KOPT-K1 (cell line): ENCODE measurements at regions not wholly inside any gene's neighbourhood (a gene's known extent, or its start where the extent isn't known, plus 50 kb on each side); places are given as distances from the start of the nearest gene placed in this dataset.
"Not testable (repeated sequence)": the region's sequence is repeated elsewhere in the genome, so short reads cannot be mapped to it uniquely, and the experiment has no call there.

Experiments
- H3K27ac ChIP-seq: fragments of 200-600 bp; sonication (generic); 2 replicates; pipeline ENCODE4 v1.5.1; 2016; ENCODE audit warnings: antibody characterized with exemption, mild to moderate bottlenecking, low read depth, low read length; ENCODE audit not compliant: poor library complexity, severe bottlenecking
- H3K36me3 ChIP-seq: fragments of 200-600 bp; sonication (generic); 2 replicates; pipeline ENCODE4 v1.5.1; 2017; ENCODE audit warnings: antibody characterized with exemption, mild to moderate bottlenecking, low read length, moderate library complexity; ENCODE audit not compliant: insufficient read depth
- H3K9me3 ChIP-seq: fragments of 200-600 bp; sonication (generic); 2 replicates; pipeline ENCODE4 v1.5.1; 2017; ENCODE audit warnings: antibody characterized with exemption, low read length, mild to moderate bottlenecking; ENCODE audit not compliant: insufficient read depth, poor library complexity, severe bottlenecking

GRCh38 chr22:27591060-27591459 is 210.5 kb downstream of the MN1 start:
- H3K36me3 ChIP-seq, result no peaks in the 10 kb centered on the region
- no peak overlapping the region for H3K27ac ChIP-seq
- no peaks in the 10 kb centered on the region for H3K9me3 ChIP-seq

- Histone ChIP-seq H3K27ac (no peak overlapping the region), H3K9me3 (no peaks in the 10 kb centered on the region), H3K36me3 (no peaks in the 10 kb centered on the region)
Measured at GRCh38 chr22:27593378-27593777, 208.2 kb downstream of the MN1 start.

- H3K27ac ChIP-seq, result no peak overlapping the region
- H3K9me3 ChIP-seq, result no peaks in the 10 kb centered on the region
- H3K36me3 ChIP-seq, result no peaks in the 10 kb centered on the region
Measured at GRCh38 chr22:27594020-27594419, 207.5 kb downstream of the MN1 start.

DNA sequence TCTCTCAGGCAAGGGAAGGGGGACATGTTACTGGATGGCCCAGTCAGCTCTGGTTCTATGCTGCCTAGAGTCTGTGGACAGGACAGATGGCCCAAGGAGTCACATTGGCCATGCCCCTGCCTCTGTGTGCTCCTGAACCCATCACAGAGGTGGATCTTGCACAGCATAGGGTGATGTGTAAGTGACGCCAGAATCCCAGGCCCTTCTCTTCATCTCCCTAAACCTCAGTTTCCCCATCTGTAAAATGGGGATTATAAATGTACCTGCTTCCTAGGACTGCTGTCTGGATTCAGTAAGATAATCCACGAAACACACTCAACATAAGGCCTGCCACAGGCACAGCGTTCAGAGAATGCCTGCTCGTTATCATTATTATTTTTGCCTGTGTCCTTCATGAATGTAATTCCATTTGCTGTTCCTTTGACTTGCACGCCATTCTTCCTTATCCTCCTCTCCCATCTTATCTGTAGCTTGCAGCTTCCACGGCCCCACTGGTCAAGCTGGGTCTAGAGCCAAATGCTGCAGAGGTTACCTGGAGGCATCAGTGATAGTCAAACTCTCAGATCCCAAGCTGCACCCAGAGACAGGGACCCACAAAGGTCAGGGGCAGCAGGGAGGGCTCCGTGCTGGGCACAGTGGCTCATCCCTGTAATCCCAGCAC is 207.0 kb downstream of the MN1 start:
- H3K36me3 ChIP-seq, result no peaks in the 10 kb centered on the region
- H3K27ac ChIP-seq, result no peak overlapping the region
- H3K9me3 ChIP-seq, result no peaks in the 10 kb centered on the region

DNA sequence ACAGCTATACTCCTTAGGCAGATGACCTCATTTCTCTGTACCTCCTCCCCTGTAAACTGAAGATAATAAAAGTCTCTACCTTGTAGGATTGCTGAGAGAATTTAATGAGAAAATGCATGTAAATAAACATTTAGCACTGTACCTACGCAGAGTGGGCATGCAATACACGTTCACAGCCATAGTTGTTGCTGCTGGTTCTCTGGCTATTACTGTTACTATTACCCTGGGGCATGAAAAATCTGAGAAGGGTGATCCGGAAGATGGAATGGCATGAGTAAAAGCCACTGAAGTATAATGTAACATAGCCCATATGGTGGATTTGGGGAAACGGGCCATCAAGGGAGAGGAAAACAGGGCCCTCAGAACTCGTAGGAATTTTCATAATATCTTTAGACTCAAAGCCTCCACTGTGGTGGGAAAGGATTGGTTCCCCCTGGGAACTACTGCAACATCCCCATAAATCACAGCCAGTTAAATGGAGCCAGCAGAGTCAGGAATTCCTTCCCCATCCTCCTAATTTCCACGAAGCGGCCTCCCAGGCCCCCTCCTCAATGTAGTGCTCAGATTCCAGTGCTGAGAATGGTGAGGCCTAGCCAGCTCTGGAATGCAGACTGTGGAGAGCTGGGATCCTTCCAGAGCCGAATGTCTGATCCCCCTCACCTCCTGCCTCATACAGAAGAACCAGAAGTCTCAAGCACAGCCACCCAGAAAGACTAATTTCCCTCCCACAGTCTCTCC is 205.3 kb downstream of the MN1 start:
- Histone ChIP-seq H3K9me3 (no peaks in the 10 kb centered on the region), H3K36me3 (no peaks in the 10 kb centered on the region), H3K27ac (no peak overlapping the region)

- H3K9me3 ChIP-seq, result no peaks in the 10 kb centered on the region
- H3K36me3 ChIP-seq, result no peaks in the 10 kb centered on the region
- no peak overlapping the region for H3K27ac ChIP-seq
Measured at GRCh38 chr22:27597703-27598444, 203.7 kb downstream of the MN1 start.

GRCh38 chr22:27598792-27599191 is 202.8 kb downstream of the MN1 start:
- Histone ChIP-seq H3K9me3 (no peaks in the 10 kb centered on the region), H3K36me3 (no peaks in the 10 kb centered on the region), H3K27ac (no peak overlapping the region)

- Histone ChIP-seq H3K36me3 (no peaks in the 10 kb centered on the region), H3K27ac (no peak overlapping the region), H3K9me3 (no peaks in the 10 kb centered on the region)
Measured at GRCh38 chr22:27601195-27601594, 200.4 kb downstream of the MN1 start.

DNA sequence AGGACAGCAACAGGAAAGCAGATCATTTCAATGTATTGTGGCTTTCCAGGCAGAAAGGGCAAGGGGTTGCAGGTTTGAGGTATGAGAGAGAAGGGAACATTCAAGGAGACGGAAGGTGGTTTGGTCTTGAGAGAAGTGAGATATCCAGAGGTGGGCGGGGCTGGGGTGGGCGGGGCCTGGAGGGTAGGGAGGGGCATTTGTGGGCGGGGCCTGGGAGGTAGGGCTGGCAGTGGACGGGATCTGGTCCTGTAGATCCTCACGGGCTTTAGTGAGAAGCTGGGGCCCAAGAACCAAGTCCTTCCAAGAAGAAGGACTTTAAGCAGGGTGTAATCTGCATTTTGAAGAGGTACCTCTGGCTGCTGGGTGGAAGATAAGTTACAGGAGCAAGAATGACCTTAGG is 199.2 kb downstream of the MN1 start:
- H3K36me3 ChIP-seq, result no peaks in the 10 kb centered on the region
- H3K27ac ChIP-seq, result no peak overlapping the region
- H3K9me3 ChIP-seq, result no peaks in the 10 kb centered on the region

DNA sequence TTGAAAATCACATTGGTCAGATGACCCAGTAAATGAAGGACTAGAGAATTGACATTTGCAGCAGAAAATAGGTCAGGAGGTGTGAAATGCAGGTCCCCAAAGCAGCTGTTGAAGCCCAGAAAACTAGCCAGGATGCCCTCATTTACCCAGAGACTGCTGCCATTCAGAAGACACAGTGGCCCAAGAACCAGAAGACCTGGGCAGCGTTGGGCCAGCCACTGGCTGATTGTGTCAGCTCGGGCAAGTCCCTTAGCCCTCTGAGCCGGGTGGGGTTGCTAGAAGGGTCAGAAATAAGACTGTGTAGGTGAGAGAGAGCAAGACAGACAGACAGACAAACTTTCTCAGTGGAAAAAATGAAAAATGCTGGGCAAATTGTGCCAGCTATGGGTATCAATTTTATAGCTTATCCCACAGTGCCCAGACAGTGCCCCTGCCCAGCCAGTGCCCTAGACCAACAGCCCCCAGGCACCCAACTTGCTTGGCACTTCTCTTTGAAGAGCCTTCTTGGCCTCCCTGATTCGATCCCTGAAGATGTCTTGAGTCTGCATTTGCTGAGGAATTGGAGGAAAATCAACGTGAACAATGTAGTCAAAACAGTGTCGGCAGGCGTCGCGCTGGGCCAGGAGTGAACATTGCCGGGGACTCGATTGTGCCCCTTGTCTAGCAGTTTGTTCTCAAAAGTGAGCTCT is 198.3 kb downstream of the MN1 start:
- Histone ChIP-seq H3K9me3 (no peaks in the 10 kb centered on the region), H3K27ac (no peak overlapping the region), H3K36me3 (no peaks in the 10 kb centered on the region)

DNA sequence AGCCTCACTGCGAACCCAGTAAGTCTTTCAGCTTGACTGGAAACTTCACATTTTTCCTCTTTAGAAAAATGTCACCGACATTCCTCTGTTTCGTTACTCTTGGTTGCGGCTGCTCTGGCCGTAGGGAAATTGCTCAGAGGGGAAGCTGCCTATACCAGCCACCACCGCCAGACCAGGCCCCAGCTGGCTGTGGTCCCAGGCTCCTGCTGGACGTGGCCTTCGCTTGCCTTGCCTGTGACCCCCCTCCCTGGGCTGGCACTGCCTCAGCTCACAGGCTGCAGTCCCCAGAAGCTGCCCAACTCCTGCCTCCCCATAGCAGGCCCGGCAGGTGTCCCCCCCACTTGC is 197.8 kb downstream of the MN1 start:
- Histone ChIP-seq H3K27ac (no peak overlapping the region), H3K36me3 (no peaks in the 10 kb centered on the region), H3K9me3 (no peaks in the 10 kb centered on the region)

- Histone ChIP-seq H3K36me3 (no peaks in the 10 kb centered on the region), H3K27ac (no peak overlapping the region)
Measured at GRCh38 chr22:27605390-27605789, 196.2 kb downstream of the MN1 start.

DNA sequence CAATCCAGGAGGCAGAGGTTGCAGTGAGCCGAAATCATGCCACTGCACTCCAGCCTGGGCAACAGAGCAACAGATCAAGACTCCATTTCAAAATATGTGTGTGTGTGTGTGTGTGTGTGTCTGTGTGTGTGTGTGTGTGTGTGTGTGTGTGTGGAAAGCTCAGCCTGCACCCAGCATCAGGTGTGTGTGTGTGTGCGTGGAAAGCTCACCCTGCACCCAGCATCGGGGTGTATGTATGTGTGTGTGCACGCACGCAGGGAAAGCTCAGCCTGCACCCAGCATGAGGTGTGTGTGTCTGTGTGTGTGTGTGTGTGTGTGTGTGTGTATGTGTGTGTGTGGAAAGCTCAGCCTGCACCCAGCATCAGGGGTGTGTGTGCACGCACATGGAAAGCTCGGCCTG is 193.8 kb downstream of the MN1 start:
- H3K36me3 ChIP-seq, H3K27ac ChIP-seq: not testable (repeated sequence)

More at GRCh38 chr22:27605390-27605789, 196.2 kb downstream of the MN1 start:
- H3K9me3 ChIP-seq, result no peaks in the 10 kb centered on the region

DNA sequence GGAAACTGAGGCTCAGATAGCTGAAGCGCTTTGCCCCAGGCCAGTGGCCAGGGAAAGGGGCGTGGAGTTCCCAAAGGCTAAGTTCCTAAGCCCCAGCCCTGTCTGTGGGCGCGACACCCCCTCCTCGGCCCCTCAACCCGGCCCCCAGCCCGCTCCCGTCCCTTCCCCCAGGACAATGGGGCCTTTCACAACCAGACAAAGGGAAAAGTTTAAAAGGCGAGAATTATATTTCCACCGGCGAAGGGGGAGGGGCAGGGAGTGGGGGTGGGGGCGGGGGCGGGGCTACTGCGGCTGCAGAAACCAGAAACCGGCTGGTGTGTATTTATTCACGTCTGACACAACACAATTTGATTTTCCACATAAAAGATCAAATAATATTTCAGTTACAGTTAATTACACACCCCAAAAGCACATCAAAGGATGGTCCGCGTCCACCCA is 192.1 kb downstream of the MN1 start:
- H3K27ac ChIP-seq, result no peak overlapping the region

More for the DNA sequence above, 193.8 kb downstream of the MN1 start:
- not testable (repeated sequence) for H3K9me3 ChIP-seq

GRCh38 chr22:27610164-27610563 is 191.4 kb downstream of the MN1 start:
- not testable (repeated sequence) for H3K36me3 ChIP-seq, H3K27ac ChIP-seq, H3K9me3 ChIP-seq

More for the DNA sequence above, 192.1 kb downstream of the MN1 start:
- Histone ChIP-seq H3K9me3 (no peaks in the 10 kb centered on the region), H3K36me3 (no peaks in the 10 kb centered on the region)
